ENCODE measurements at regions not wholly inside any gene's neighbourhood (a gene's known extent, or its start where the extent isn't known, plus 50 kb on each side); places are given as distances from the start of the nearest gene placed in this dataset.

GRCh38 chr21:27569091-27569490, 602.2 kb upstream of the ADAMTS5 start:
- H3K27ac ChIP-seq (ENCODE audit: insufficient read depth, low read depth, low read length) = no peak overlapping the region
- H3K9me3 ChIP-seq (replicated peaks; ENCODE audit: control insufficient read depth, insufficient read depth, low read length) = no peaks in the 10 kb centered on the region
- H3K9ac ChIP-seq (replicated peaks; ENCODE audit: extremely low read depth, insufficient read depth, low read length) = no peak overlapping the region
- no peaks in the 10 kb centered on the region for H3K36me3 ChIP-seq (ENCODE audit: control insufficient read depth in 2 of 2, extremely low read depth in 1 of 2, insufficient read depth in 2 of 2, low read length in 2 of 2)
- CTCF ChIA-PET = interaction anchor here (1.4 kb wide), 1 partner anchor 687 kb away, joined by 3 read pairs; no protein-coding TSS in a partner anchor
- no peak for DNase-seq (ENCODE audit: low read depth, low spot score)
- H2AFZ ChIP-seq (ENCODE audit: low read depth, low read length) = no peak overlapping the region
- no peaks in the 10 kb centered on the region for H3K4me1 ChIP-seq (ENCODE audit: control insufficient read depth, extremely low read depth, insufficient read depth, low read length)
- no peak for FAIRE-seq
- no peaks in the 10 kb centered on the region for H3K79me2 ChIP-seq (ENCODE audit: control insufficient read depth, insufficient read depth, low read length)
- H3K4me2 ChIP-seq (ENCODE audit: insufficient read depth, low read length) = no peak overlapping the region
- H4K20me1 ChIP-seq (replicated peaks; ENCODE audit: control insufficient read depth, extremely low read depth, insufficient read depth, low read length) = no peaks in the 10 kb centered on the region
- intact Hi-C loops (cut with micrococcal nuclease) = loop anchor here (10.0 kb wide), 1 partner anchor 204 kb away; no protein-coding TSS in a partner anchor
- POLR2A ChIA-PET = interaction anchor here (0.6 kb wide), 1 partner anchor 179 kb away, joined by 3 read pairs; no protein-coding TSS in a partner anchor
- TF ChIP-seq EZH2 (IDR thresholded peaks at IDR 0.05; ENCODE audit: borderline replicate concordance, low read depth, low read length, severe bottlenecking) = no peak
- no TSS peak for BruUV-seq (replicated peaks)
- dilution Hi-C loops (cut with MboI; ENCODE audit: extremely low pct_ligation_motif_present, low sequenced_read_pairs) = no loop called here
- no peaks in the 10 kb centered on the region for H3K9me1 ChIP-seq (replicated peaks; ENCODE audit: control insufficient read depth, extremely low read depth, insufficient read depth, low read length)
- no peak overlapping the region for H3K4me3 ChIP-seq (replicated peaks in 1 of 3; ENCODE audit: insufficient read depth in 1 of 3, low read depth in 1 of 3, low read length in 3 of 3)
- no peaks in the 10 kb centered on the region for H3K27me3 ChIP-seq (ENCODE audit: control insufficient read depth in 2 of 2, insufficient read depth in 2 of 2, low read length in 2 of 2)

DNA sequence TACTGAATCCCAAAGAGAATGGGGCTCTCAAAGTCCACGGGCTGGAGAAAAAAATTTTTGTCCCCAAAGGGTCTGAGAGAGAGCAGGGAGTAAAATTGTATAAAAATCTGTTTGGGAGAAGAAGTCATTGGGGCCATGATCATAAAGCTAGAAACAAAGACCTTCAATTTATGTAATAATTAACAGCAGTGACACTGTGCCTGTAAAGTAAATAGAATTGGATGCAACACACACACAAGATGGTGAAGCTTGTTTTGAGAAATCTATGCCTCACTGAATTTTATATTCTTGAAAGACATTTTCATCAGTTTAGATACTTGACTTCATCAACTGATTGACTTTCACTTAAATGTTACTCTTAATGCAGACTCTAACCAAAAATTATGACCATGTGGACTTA, 600.5 kb upstream of the ADAMTS5 start:
- CTCF ChIA-PET = interaction anchor here (1.1 to 5.3 kb wide), 4 partner anchors 133 to 1178 kb away, joined by 3 to 115 read pairs (median 6); no protein-coding TSS in a partner anchor

More for the DNA sequence above, 600.5 kb upstream of the ADAMTS5 start:
- no TSS peak for BruUV-seq (replicated peaks)
- Histone ChIP-seq H3K4me2 (ENCODE audit: insufficient read depth, low read length) (no peak overlapping the region), H3K4me1 (ENCODE audit: control insufficient read depth, extremely low read depth, insufficient read depth, low read length) (no peaks in the 10 kb centered on the region), H3K4me3 (replicated peaks in 1 of 3; ENCODE audit: insufficient read depth in 1 of 3, low read depth in 1 of 3, low read length in 3 of 3) (no peak overlapping the region), H3K27me3 (ENCODE audit: control insufficient read depth in 2 of 2, insufficient read depth in 2 of 2, low read length in 2 of 2) (no peaks in the 10 kb centered on the region), H4K20me1 (replicated peaks; ENCODE audit: control insufficient read depth, extremely low read depth, insufficient read depth, low read length) (no peaks in the 10 kb centered on the region), H3K36me3 (ENCODE audit: control insufficient read depth in 2 of 2, extremely low read depth in 1 of 2, insufficient read depth in 2 of 2, low read length in 2 of 2) (no peaks in the 10 kb centered on the region), H3K27ac (ENCODE audit: insufficient read depth, low read depth, low read length) (no peak overlapping the region), H3K9me1 (replicated peaks; ENCODE audit: control insufficient read depth, extremely low read depth, insufficient read depth, low read length) (no peaks in the 10 kb centered on the region), H3K9me3 (replicated peaks; ENCODE audit: control insufficient read depth, insufficient read depth, low read length) (no peaks in the 10 kb centered on the region), H3K9ac (replicated peaks; ENCODE audit: extremely low read depth, insufficient read depth, low read length) (no peak overlapping the region), H2AFZ (ENCODE audit: low read depth, low read length) (no peak overlapping the region), H3K79me2 (ENCODE audit: control insufficient read depth, insufficient read depth, low read length) (no peaks in the 10 kb centered on the region)
- POLR2A ChIA-PET = no interaction called here
- FAIRE-seq (no peak), DNase-seq (ENCODE audit: low read depth, low spot score) (no peak)
- intact Hi-C loops (cut with micrococcal nuclease) (loop anchor here (10.0 kb wide), 1 partner anchor 203 kb away; no protein-coding TSS in a partner anchor), dilution Hi-C loops (cut with MboI; ENCODE audit: extremely low pct_ligation_motif_present, low sequenced_read_pairs) (no loop called here)
- TF ChIP-seq POLR2AphosphoS5 (IDR thresholded peaks at IDR 0.05; ENCODE audit: insufficient read depth, low read depth, low read length) (no peak), MAX (IDR thresholded peaks at IDR 0.05; ENCODE audit: insufficient read depth, insufficient read length) (no peak), GATA2 (IDR thresholded peaks at IDR 0.05; ENCODE audit: insufficient read depth, insufficient read length, low read depth, low read length) (no peak), EZH2 (IDR thresholded peaks at IDR 0.05; ENCODE audit: borderline replicate concordance, low read depth, low read length, severe bottlenecking) (no peak), FOS (IDR thresholded peaks at IDR 0.05; ENCODE audit: borderline replicate concordance, insufficient read depth, low read length) (no peak), POLR2A (IDR thresholded peaks at IDR 0.05; ENCODE audit: low read depth, low read length) (no peak), MYC (IDR thresholded peaks at IDR 0.05; ENCODE audit: low read depth, low read length) (no peak)
